ENCODE measurements at regions not wholly inside any gene's neighbourhood (a gene's known extent, or its start where the extent isn't known, plus 50 kb on each side); places are given as distances from the start of the nearest gene placed in this dataset.

DNA sequence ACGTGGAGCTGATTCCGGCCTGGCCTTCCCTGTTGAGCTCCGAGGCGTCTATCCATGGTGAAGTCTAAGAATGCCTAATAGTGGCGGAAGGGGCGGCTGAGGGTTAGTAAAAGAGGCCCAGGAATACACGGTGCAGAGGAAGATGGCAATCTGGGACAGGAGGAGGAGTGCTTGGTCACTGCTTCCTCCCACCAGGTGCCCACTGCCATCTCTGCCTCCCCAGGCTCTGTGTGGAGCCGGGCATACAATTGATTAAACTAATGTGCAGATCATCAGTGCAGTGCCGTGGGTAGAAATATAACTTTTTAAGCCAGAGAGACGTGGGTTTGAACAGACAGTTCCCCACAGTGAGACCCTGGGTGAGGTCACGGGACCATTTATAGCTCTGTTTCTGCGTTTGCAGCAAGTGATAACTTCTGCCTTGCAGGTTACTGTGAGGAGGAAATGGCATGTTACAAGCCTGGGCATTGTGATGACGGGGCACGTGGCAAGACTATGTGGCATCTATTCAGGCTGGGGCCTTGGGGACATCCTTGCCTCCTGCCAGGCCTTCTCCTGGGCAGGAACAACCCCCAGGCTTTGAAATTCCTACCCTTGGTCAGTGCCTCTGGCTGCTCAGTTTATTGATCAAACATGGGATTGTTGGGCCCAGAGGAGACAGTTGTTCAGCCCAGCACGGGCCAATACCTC lies 204.9 kb downstream of the ASB1 start:
- TF ChIP-seq TAF1 (IDR thresholded peaks at IDR 0.05; ENCODE audit: borderline replicate concordance, low read depth, low read length), result no peak
- TF ChIP-seq NRF1 (IDR thresholded peaks at IDR 0.05; ENCODE audit: low read depth, low read length), result no peak
- no peak for TF ChIP-seq TEAD4 (IDR thresholded peaks at IDR 0.05; ENCODE audit: borderline replicate concordance, insufficient read depth)
- TF ChIP-seq YY1 (IDR thresholded peaks at IDR 0.05; ENCODE audit: low read depth), result no peak
- TF ChIP-seq, protein P1, sequence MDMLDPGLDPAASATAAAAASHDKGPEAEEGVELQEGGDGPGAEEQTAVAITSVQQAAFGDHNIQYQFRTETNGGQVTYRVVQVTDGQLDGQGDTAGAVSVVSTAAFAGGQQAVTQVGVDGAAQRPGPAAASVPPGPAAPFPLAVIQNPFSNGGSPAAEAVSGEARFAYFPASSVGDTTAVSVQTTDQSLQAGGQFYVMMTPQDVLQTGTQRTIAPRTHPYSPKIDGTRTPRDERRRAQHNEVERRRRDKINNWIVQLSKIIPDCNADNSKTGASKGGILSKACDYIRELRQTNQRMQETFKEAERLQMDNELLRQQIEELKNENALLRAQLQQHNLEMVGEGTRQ (IDR thresholded peaks at IDR 0.05; ENCODE audit: borderline replicate concordance, low read depth, low read length), result no peak
- TF ChIP-seq RXRA (IDR thresholded peaks at IDR 0.05; ENCODE audit: borderline replicate concordance, low read depth), result no peak
- TF ChIP-seq, protein P2, sequence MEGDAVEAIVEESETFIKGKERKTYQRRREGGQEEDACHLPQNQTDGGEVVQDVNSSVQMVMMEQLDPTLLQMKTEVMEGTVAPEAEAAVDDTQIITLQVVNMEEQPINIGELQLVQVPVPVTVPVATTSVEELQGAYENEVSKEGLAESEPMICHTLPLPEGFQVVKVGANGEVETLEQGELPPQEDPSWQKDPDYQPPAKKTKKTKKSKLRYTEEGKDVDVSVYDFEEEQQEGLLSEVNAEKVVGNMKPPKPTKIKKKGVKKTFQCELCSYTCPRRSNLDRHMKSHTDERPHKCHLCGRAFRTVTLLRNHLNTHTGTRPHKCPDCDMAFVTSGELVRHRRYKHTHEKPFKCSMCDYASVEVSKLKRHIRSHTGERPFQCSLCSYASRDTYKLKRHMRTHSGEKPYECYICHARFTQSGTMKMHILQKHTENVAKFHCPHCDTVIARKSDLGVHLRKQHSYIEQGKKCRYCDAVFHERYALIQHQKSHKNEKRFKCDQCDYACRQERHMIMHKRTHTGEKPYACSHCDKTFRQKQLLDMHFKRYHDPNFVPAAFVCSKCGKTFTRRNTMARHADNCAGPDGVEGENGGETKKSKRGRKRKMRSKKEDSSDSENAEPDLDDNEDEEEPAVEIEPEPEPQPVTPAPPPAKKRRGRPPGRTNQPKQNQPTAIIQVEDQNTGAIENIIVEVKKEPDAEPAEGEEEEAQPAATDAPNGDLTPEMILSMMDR (IDR thresholded peaks at IDR 0.05), result no peak

All from SK-N-SH (cell line).